ENCODE measurements at regions not wholly inside any gene's neighbourhood (a gene's known extent, or its start where the extent isn't known, plus 50 kb on each side); places are given as distances from the start of the nearest gene placed in this dataset.

DNA sequence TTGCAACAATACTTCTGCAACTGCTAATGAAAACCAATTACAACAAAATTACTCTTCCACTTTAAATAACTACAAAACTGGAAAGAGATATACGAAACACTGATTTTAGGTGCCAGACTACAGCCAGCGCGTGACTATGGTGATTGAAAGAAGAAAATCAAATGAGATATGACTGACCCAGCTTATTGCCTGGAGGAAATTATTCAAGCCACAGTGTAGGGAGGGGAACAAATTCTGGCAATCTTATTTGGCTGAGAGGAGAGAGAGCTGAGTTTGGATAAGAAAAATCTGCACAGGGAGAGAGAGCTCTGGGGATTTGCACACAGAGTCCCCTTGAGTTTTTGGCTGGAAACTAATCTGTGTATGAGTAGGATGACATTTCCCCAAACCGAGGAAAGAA is 470.3 kb upstream of the FRG2C start:
- TF ChIP-seq, protein P1, sequence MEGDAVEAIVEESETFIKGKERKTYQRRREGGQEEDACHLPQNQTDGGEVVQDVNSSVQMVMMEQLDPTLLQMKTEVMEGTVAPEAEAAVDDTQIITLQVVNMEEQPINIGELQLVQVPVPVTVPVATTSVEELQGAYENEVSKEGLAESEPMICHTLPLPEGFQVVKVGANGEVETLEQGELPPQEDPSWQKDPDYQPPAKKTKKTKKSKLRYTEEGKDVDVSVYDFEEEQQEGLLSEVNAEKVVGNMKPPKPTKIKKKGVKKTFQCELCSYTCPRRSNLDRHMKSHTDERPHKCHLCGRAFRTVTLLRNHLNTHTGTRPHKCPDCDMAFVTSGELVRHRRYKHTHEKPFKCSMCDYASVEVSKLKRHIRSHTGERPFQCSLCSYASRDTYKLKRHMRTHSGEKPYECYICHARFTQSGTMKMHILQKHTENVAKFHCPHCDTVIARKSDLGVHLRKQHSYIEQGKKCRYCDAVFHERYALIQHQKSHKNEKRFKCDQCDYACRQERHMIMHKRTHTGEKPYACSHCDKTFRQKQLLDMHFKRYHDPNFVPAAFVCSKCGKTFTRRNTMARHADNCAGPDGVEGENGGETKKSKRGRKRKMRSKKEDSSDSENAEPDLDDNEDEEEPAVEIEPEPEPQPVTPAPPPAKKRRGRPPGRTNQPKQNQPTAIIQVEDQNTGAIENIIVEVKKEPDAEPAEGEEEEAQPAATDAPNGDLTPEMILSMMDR (IDR thresholded peaks at IDR 0.05): no peak
- TF ChIP-seq POLR2A (IDR thresholded peaks at IDR 0.05): no peak

All from prostate gland (tissue), 2 donors.